Keratinocyte (primary cell): ENCODE measurements at regions not wholly inside any gene's neighbourhood (a gene's known extent, or its start where the extent isn't known, plus 50 kb on each side); places are given as distances from the start of the nearest gene placed in this dataset.

Experiments used
- DNase-seq: peaks from one replicate; pipeline ENCODE4 v3.0.0-alpha.2; 2011; ENCODE audit warnings: low read depth, missing footprints, low spot score
- FAIRE-seq: peaks from 2 replicates; lab custom pipeline; 2011; peaks lifted over from hg19 to GRCh38; lab: Jason Lieb, UNC
- H2AFZ ChIP-seq: 2 replicates; pipeline ENCODE4 v1.6.0; 2012; ENCODE audit warnings: low read length, control low read depth, inconsistent platforms; ENCODE audit not compliant: control insufficient read depth
- H3K27ac ChIP-seq: 2 replicates; pipeline ENCODE4 v1.5.1; 2011; ENCODE audit warnings: low read length; ENCODE audit not compliant: control insufficient read depth, insufficient read depth
- H3K27me3 ChIP-seq: 3 replicates; pipeline ENCODE4 v1.6.0; 2011; ENCODE audit warnings: low read length; ENCODE audit not compliant: control insufficient read depth, insufficient read depth; ENCODE audit errors: extremely low read depth
- H3K36me3 ChIP-seq, 2 experiments: 2 replicates in 1 of 2; 3 replicates in 1 of 2; pipeline ENCODE4 v1.5.1; 2011; ENCODE audit warnings: low read length in 2 of 2, mild to moderate bottlenecking in 1 of 2; ENCODE audit not compliant: control insufficient read depth in 2 of 2, insufficient read depth in 2 of 2; ENCODE audit errors: extremely low read depth in 1 of 2
- H3K4me1 ChIP-seq: 3 replicates; pipeline ENCODE4 v1.5.1; 2011; ENCODE audit warnings: low read length; ENCODE audit not compliant: control insufficient read depth, insufficient read depth; ENCODE audit errors: extremely low read depth
- H3K4me2 ChIP-seq: 3 replicates; pipeline ENCODE4 v1.6.0; 2011; ENCODE audit warnings: low read depth, low read length; ENCODE audit not compliant: control insufficient read depth, insufficient read depth; ENCODE audit errors: extremely low read depth
- H3K4me3 ChIP-seq, 3 experiments: fragments of 200-600 bp in 1 of 3; sonication (generic) in 1 of 3; 2 replicates in 2 of 3; 3 replicates in 1 of 3; pipeline ENCODE4 v1.5.1; 2011 to 2016; ENCODE audit warnings: low read length in 3 of 3, mild to moderate bottlenecking in 3 of 3, control low read depth in 2 of 3, inconsistent platforms in 1 of 3, low read depth in 1 of 3, mixed read lengths in 1 of 3, mixed run types in 1 of 3, moderate library complexity in 1 of 3; ENCODE audit not compliant: control insufficient read depth in 2 of 3, insufficient read depth in 2 of 3; ENCODE audit errors: extremely low read depth in 1 of 3
- H3K79me2 ChIP-seq: 2 replicates; pipeline ENCODE4 v1.6.0; 2012; ENCODE audit warnings: low read length; ENCODE audit not compliant: control insufficient read depth, insufficient read depth
- H3K9ac ChIP-seq: 3 replicates; pipeline ENCODE4 v1.6.0; 2011; ENCODE audit warnings: low read length; ENCODE audit not compliant: control insufficient read depth, insufficient read depth; ENCODE audit errors: extremely low read depth
- H3K9me1 ChIP-seq: 3 replicates; pipeline ENCODE4 v1.6.0; 2011; ENCODE audit warnings: low read length; ENCODE audit not compliant: control insufficient read depth, insufficient read depth; ENCODE audit errors: extremely low read depth
- H3K9me3 ChIP-seq: 2 replicates; pipeline ENCODE4 v1.5.1; 2012; ENCODE audit warnings: low read depth, low read length; ENCODE audit not compliant: control insufficient read depth
- H4K20me1 ChIP-seq: 3 replicates; pipeline ENCODE4 v1.6.0; 2011; ENCODE audit warnings: low read length; ENCODE audit not compliant: control insufficient read depth, insufficient read depth; ENCODE audit errors: extremely low read depth
- EZH2 ChIP-seq: IDR thresholded peaks from one replicate; pipeline ENCODE4 v1.6.1; 2012; ENCODE audit warnings: inconsistent platforms, mild to moderate bottlenecking, low read length, moderate library complexity
- dilution Hi-C: fragments of 300-500 bp; cut with MboI; formaldehyde crosslinking; loops from one replicate; pipeline ENCODE4 v1.7.0; 2020; ENCODE audit warnings: low sequenced_read_pairs; ENCODE audit not compliant: extremely low pct_ligation_motif_present
- TF ChIP-seq, protein P1 (sequence below), 3 experiments: IDR thresholded peaks in 1 of 3; conservative IDR thresholded peaks in 1 of 3; optimal IDR thresholded peaks in 1 of 3; 2 replicates in 2 of 3; 3 replicates in 1 of 3; pipeline versions ENCODE3 to v1.5.1; 2011; ENCODE audit warnings: low read length in 3 of 3, mild to moderate bottlenecking in 3 of 3, moderate library complexity in 2 of 3, control low read depth in 1 of 3, inconsistent platforms in 1 of 3; ENCODE audit not compliant: insufficient read depth in 2 of 3; ENCODE audit errors: extremely low read depth in 1 of 3

DNA sequence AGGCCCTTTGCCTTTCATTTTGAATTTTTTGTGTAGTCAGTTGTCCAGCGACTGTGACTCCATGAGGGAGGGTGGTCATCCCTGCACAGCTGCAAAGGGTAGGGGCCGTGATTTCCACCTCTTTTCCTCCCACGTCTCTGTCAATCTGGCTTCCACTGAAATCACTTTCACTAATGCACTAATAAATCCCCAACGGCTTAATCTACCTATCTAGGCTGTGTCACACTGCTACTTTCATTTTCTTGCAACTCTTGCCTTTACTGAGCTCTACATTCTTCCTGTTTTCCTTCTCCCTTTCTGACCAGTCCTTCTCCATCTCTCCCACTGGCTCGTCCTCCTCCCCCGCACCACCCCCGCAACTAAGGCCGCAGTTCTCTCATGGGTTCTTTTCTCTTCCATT lies 212.3 kb upstream of the FOXN3 start:
- H3K4me2 ChIP-seq: peak overlapping the region; percentile 43
- no peak for FAIRE-seq

DNA sequence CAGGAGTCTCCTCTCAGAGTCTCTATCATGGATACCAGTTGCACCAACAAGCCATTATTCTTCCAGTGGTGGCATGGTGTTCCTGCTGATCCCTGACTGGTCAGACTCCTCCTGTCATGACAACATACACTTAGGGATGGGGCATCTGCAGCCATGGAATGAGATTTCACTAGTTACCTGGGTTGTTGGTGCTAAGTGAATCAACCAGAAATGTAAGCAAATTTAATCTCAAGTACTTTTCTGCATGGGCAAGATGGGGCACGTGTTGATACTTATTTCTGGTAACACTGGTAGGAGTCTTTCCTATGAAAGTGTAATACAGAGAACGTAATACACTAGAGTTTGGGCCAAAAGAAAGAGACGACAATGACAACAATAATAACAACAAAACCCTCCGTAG lies 211.5 kb upstream of the FOXN3 start:
- Histone ChIP-seq H3K4me2 (no peak overlapping the region), H3K9ac (no peak overlapping the region), H3K36me3 (no peaks in the 10 kb centered on the region), H3K9me1 (no peaks in the 10 kb centered on the region), H3K27ac (no peak overlapping the region), H3K4me3 (no peak overlapping the region), H3K9me3 (no peaks in the 10 kb centered on the region), H4K20me1 (no peaks in the 10 kb centered on the region), H3K27me3 (no peaks in the 10 kb centered on the region), H3K4me1 (peaks cover 19% of the 10 kb centered on the region), H3K79me2 (no peaks in the 10 kb centered on the region), H2AFZ (peak overlapping the region; percentile 50)
- no peak for TF ChIP-seq EZH2
- TF ChIP-seq, protein P1, sequence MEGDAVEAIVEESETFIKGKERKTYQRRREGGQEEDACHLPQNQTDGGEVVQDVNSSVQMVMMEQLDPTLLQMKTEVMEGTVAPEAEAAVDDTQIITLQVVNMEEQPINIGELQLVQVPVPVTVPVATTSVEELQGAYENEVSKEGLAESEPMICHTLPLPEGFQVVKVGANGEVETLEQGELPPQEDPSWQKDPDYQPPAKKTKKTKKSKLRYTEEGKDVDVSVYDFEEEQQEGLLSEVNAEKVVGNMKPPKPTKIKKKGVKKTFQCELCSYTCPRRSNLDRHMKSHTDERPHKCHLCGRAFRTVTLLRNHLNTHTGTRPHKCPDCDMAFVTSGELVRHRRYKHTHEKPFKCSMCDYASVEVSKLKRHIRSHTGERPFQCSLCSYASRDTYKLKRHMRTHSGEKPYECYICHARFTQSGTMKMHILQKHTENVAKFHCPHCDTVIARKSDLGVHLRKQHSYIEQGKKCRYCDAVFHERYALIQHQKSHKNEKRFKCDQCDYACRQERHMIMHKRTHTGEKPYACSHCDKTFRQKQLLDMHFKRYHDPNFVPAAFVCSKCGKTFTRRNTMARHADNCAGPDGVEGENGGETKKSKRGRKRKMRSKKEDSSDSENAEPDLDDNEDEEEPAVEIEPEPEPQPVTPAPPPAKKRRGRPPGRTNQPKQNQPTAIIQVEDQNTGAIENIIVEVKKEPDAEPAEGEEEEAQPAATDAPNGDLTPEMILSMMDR (optimal IDR thresholded peaks at IDR 0.05 in 1 of 3, IDR thresholded peaks at IDR 0.05 in 1 of 3, conservative IDR thresholded peaks at IDR 0.05 in 1 of 3; ENCODE audit: extremely low read depth in 1 of 3, insufficient read depth in 2 of 3, low read length in 3 of 3): no peak
- FAIRE-seq (no peak), DNase-seq (no peak)
- dilution Hi-C loops: no loop called here

More for the DNA sequence above, 212.3 kb upstream of the FOXN3 start:
- Histone ChIP-seq H3K4me1 (peaks cover 19% of the 10 kb centered on the region), H3K9ac (no peak overlapping the region), H3K4me3 (no peak overlapping the region), H3K9me3 (no peaks in the 10 kb centered on the region), H3K9me1 (no peaks in the 10 kb centered on the region), H4K20me1 (no peaks in the 10 kb centered on the region), H3K27me3 (no peaks in the 10 kb centered on the region), H3K27ac (no peak overlapping the region), H2AFZ (peak overlapping the region; percentile 36), H3K36me3 (no peaks in the 10 kb centered on the region), H3K79me2 (no peaks in the 10 kb centered on the region)
- dilution Hi-C loops: no loop called here
- no peak for TF ChIP-seq EZH2
- TF ChIP-seq, protein P1 (optimal IDR thresholded peaks at IDR 0.05 in 1 of 3, IDR thresholded peaks at IDR 0.05 in 1 of 3, conservative IDR thresholded peaks at IDR 0.05 in 1 of 3; ENCODE audit: extremely low read depth in 1 of 3, insufficient read depth in 2 of 3, low read length in 3 of 3): no peak
- DNase-seq: no peak
